CD4-positive, alpha-beta memory T cell (primary cell): ENCODE measurements at regions not wholly inside any gene's neighbourhood (a gene's known extent, or its start where the extent isn't known, plus 50 kb on each side); places are given as distances from the start of the nearest gene placed in this dataset.

Source experiments
- CTCF ChIA-PET: fragments of 350-600 bp; sonication (Branson Sonifier 250); formaldehyde crosslinking; loops from one replicate; lab custom pipeline; 2021; ENCODE audit warnings: inconsistent platforms; ENCODE audit not compliant: partially characterized antibody; lab: Charles Lee
- POLR2A ChIA-PET: fragments of 350-600 bp; sonication (Branson Sonifier 250); formaldehyde crosslinking; loops from one replicate; lab custom pipeline; 2021; ENCODE audit not compliant: partially characterized antibody; lab: Charles Lee
- DNase-seq, 5 donors: peaks; one replicate each; pipeline versions ENCODE4 v3.0.0 to v3.0.0-alpha.2; 2020 to 2022; ENCODE audit warnings: mixed read lengths in 1 of 5
- H3K27ac ChIP-seq: one replicate; pipeline ENCODE4 v1.7.0; 2013; ENCODE audit warnings: low read depth, low read length
- H3K27me3 ChIP-seq: 2 replicates; pipeline ENCODE4 v1.7.0; 2013; ENCODE audit warnings: mild to moderate bottlenecking, low read length, moderate library complexity; ENCODE audit not compliant: insufficient read depth
- H3K36me3 ChIP-seq: 2 replicates; pipeline ENCODE4 v1.7.0; 2013; ENCODE audit warnings: mild to moderate bottlenecking, low read length, moderate library complexity; ENCODE audit not compliant: insufficient read depth
- H3K4me1 ChIP-seq: 2 replicates; pipeline ENCODE4 v1.7.0; 2013; ENCODE audit warnings: mild to moderate bottlenecking, low read length, moderate library complexity; ENCODE audit not compliant: insufficient read depth
- H3K4me3 ChIP-seq, 2 donors: one replicate each; pipeline ENCODE4 v1.7.0; 2013; ENCODE audit warnings: low read length in 2 of 2, mild to moderate bottlenecking in 1 of 2
- H3K9me3 ChIP-seq, 2 donors: one replicate each; pipeline ENCODE4 v1.7.0; 2013; ENCODE audit warnings: low read length in 2 of 2, control low read depth in 1 of 2; ENCODE audit not compliant: control insufficient read depth in 1 of 2
- H3K27ac Mint-ChIP-seq, 7 donors: one replicate each; pipeline ENCODE4 v1.8.0; 2020 to 2021; ENCODE audit warnings: mixed read lengths in 7 of 7, mild to moderate bottlenecking in 6 of 7, inconsistent platforms in 3 of 7, moderate library complexity in 3 of 7
- H3K27me3 Mint-ChIP-seq, 2 donors: one replicate each; pipeline ENCODE4 v1.8.0; 2020 to 2021; ENCODE audit warnings: mixed read lengths in 2 of 2
- H3K36me3 Mint-ChIP-seq, 2 donors: one replicate each; pipeline ENCODE4 v1.8.0; 2020 to 2021; ENCODE audit warnings: mixed read lengths in 2 of 2, inconsistent platforms in 1 of 2, mild to moderate bottlenecking in 1 of 2
- H3K4me1 Mint-ChIP-seq, 4 donors: one replicate each; pipeline ENCODE4 v1.8.0; 2020 to 2021; ENCODE audit warnings: mixed read lengths in 4 of 4, mild to moderate bottlenecking in 1 of 4
- H3K4me3 Mint-ChIP-seq, 8 donors: one replicate each; pipeline ENCODE4 v1.8.0; 2020 to 2021; ENCODE audit warnings: mixed read lengths in 8 of 8, mild to moderate bottlenecking in 7 of 8, moderate library complexity in 6 of 8, inconsistent platforms in 3 of 8
- H3K9me3 Mint-ChIP-seq, 8 donors: one replicate each; pipeline ENCODE4 v1.8.0; 2020 to 2021; ENCODE audit warnings: mixed read lengths in 8 of 8, mild to moderate bottlenecking in 5 of 8, inconsistent platforms in 3 of 8, moderate library complexity in 1 of 8
- intact Hi-C: fragments of 100-400 bp; cut with micrococcal nuclease; formaldehyde crosslinking; loops from one replicate; pipeline ENCODE4 v1.15.1; 2023

- Histone ChIP-seq H3K4me3 (no peak overlapping the region), H3K27ac (no peak overlapping the region), H3K36me3 (no peaks in the 10 kb centered on the region), H3K27me3 (no peaks in the 10 kb centered on the region), H3K9me3 (no peaks in the 10 kb centered on the region), H3K4me1 (peaks cover 16% of the 10 kb centered on the region)
- Mint-ChIP-seq H3K36me3 (no peaks in the 10 kb centered on the region), H3K4me1 (peaks cover 14 to 18% (median 17%) of the 10 kb centered on the region in 4 donors), H3K4me3 (peak overlapping the region in 2 of 8 donors; percentile 11 to 40), H3K9me3 (no peaks in the 10 kb centered on the region), H3K27ac (no peak overlapping the region), H3K27me3 (peaks cover 7 to 14% of the 10 kb centered on the region in 2 donors)
- DNase-seq: no peak
- intact Hi-C loops: no loop called here
- ChIA-PET POLR2A (interaction anchor here (1.0 to 21.6 kb wide), 3 partner anchors 480 to 560 kb away, joined by 3 to 241 read pairs (median 3); partner anchors contain the start of gene SESN3), CTCF (interaction anchor here (0.9 to 11.3 kb wide), 3 partner anchors 12 to 557 kb away, joined by 3 to 446 read pairs (median 4); no protein-coding TSS in a partner anchor)
Measured at GRCh38 chr11:95711162-95711944, 78.2 kb downstream of the FAM76B start.

GRCh38 chr11:95708681-95709080 is 80.9 kb downstream of the FAM76B start:
- DNase-seq: no peak
- peaks cover 22% of the 10 kb centered on the region for H3K4me1 ChIP-seq
- no peak overlapping the region for H3K27ac ChIP-seq
- no peak overlapping the region for H3K4me3 ChIP-seq
- H3K27ac Mint-ChIP-seq: no peak overlapping the region
- no peaks in the 10 kb centered on the region for H3K27me3 ChIP-seq
- H3K9me3 Mint-ChIP-seq: no peaks in the 10 kb centered on the region
- H3K36me3 Mint-ChIP-seq: no peaks in the 10 kb centered on the region
- CTCF ChIA-PET: interaction anchor here (1.0 to 11.3 kb wide), 8 partner anchors 15 to 554 kb away, joined by 3 to 446 read pairs (median 4); partner anchors contain the start of gene SESN3
- no peaks in the 10 kb centered on the region for H3K36me3 ChIP-seq
- H3K4me3 Mint-ChIP-seq: peak overlapping the region in 1 of 8 donors; percentile 43
- intact Hi-C loops: loop anchor here (5.0 to 10.0 kb wide), 2 partner anchors 334 to 621 kb away; partner anchors contain the start of gene ENDOD1
- peaks cover 0 to 7% (median 3%) of the 10 kb centered on the region in 4 donors for H3K4me1 Mint-ChIP-seq
- peaks cover 7 to 14% of the 10 kb centered on the region in 2 donors for H3K27me3 Mint-ChIP-seq
- POLR2A ChIA-PET: interaction anchor here (1.6 to 21.6 kb wide), 3 partner anchors 9 to 555 kb away, joined by 3 to 241 read pairs (median 5); partner anchors contain the start of gene SESN3
- H3K9me3 ChIP-seq: no peaks in the 10 kb centered on the region

- no peak overlapping the region for H3K4me3 ChIP-seq
- ChIA-PET POLR2A (interaction anchor here (1.4 to 21.6 kb wide), 3 partner anchors 34 to 554 kb away, joined by 4 to 241 read pairs (median 49); partner anchors contain the start of gene SESN3), CTCF (interaction anchor here (0.8 to 11.3 kb wide), 14 partner anchors 9 to 552 kb away, joined by 3 to 446 read pairs (median 16); partner anchors contain the start of gene SESN3)
- no peak overlapping the region for H3K27ac ChIP-seq
- no peaks in the 10 kb centered on the region for H3K36me3 Mint-ChIP-seq
- H3K4me1 ChIP-seq: peaks cover 37% of the 10 kb centered on the region
- H3K4me1 Mint-ChIP-seq: peaks cover 0 to 5% (median 3%) of the 10 kb centered on the region in 4 donors
- H3K36me3 ChIP-seq: no peaks in the 10 kb centered on the region
- no peaks in the 10 kb centered on the region for H3K27me3 ChIP-seq
- H3K27me3 Mint-ChIP-seq: peaks cover 2 to 9% of the 10 kb centered on the region in 2 donors
- H3K9me3 Mint-ChIP-seq: no peaks in the 10 kb centered on the region
- DNase-seq: no peak
- intact Hi-C loops: loop anchor here (5.0 to 10.0 kb wide), 2 partner anchors 332 to 620 kb away; partner anchors contain the start of gene ENDOD1
- H3K4me3 Mint-ChIP-seq: no peak overlapping the region
- H3K27ac Mint-ChIP-seq: peak overlapping the region in 1 of 7 donors; percentile 15
- H3K9me3 ChIP-seq: no peaks in the 10 kb centered on the region
Measured at GRCh38 chr11:95706974-95707387, 82.6 kb downstream of the FAM76B start.

- ChIA-PET CTCF (interaction anchor here (0.6 to 11.3 kb wide), 100 partner anchors 10 to 737 kb away, joined by 3 to 446 read pairs (median 4); partner anchors contain the start of genes CCDC82, ENDOD1, JRKL and SESN3), POLR2A (interaction anchor here (0.7 to 21.6 kb wide), 27 partner anchors 10 to 638 kb away, joined by 3 to 241 read pairs (median 4); partner anchors contain the start of genes ENDOD1, FAM76B, SESN3 and SRSF8)
- Histone ChIP-seq H3K4me1 (peaks cover 48% of the 10 kb centered on the region), H3K27ac (no peak overlapping the region), H3K4me3 (no peak overlapping the region), H3K36me3 (no peaks in the 10 kb centered on the region), H3K9me3 (no peaks in the 10 kb centered on the region), H3K27me3 (no peaks in the 10 kb centered on the region)
- H3K27me3 Mint-ChIP-seq: peaks cover 0 to 3% of the 10 kb centered on the region in 2 donors
- no peak overlapping the region for H3K27ac Mint-ChIP-seq
- H3K4me3 Mint-ChIP-seq: no peak overlapping the region
- peak; percentile 84 to 87 (median 85) for DNase-seq
- H3K9me3 Mint-ChIP-seq: no peaks in the 10 kb centered on the region
- H3K4me1 Mint-ChIP-seq: peaks cover 6 to 10% (median 9%) of the 10 kb centered on the region in 4 donors
- H3K36me3 Mint-ChIP-seq: no peaks in the 10 kb centered on the region
- intact Hi-C loops: loop anchor here (1.0 to 10.0 kb wide), 8 partner anchors 17 to 618 kb away; partner anchors contain the start of genes ENDOD1 and SESN3
Measured at GRCh38 chr11:95705485-95706124, 84.0 kb downstream of the FAM76B start.

- Histone ChIP-seq H3K4me1 (peaks cover 56% of the 10 kb centered on the region), H3K9me3 (no peaks in the 10 kb centered on the region), H3K36me3 (no peaks in the 10 kb centered on the region), H3K4me3 (no peak overlapping the region), H3K27me3 (no peaks in the 10 kb centered on the region), H3K27ac (no peak overlapping the region)
- no peak for DNase-seq
- Mint-ChIP-seq H3K4me3 (no peak overlapping the region), H3K27me3 (no peaks in the 10 kb centered on the region), H3K36me3 (no peaks in the 10 kb centered on the region), H3K9me3 (no peaks in the 10 kb centered on the region), H3K27ac (no peak overlapping the region), H3K4me1 (peaks cover 14 to 17% (median 17%) of the 10 kb centered on the region in 4 donors)
- POLR2A ChIA-PET: interaction anchor here (0.7 to 21.6 kb wide), 27 partner anchors 9 to 638 kb away, joined by 3 to 241 read pairs (median 4); partner anchors contain the start of genes ENDOD1, FAM76B, SESN3 and SRSF8
- CTCF ChIA-PET: interaction anchor here (0.6 to 11.3 kb wide), 99 partner anchors 11 to 736 kb away, joined by 3 to 446 read pairs (median 4); partner anchors contain the start of genes CCDC82, ENDOD1, JRKL and SESN3
- intact Hi-C loops: loop anchor here (1.0 to 10.0 kb wide), 9 partner anchors 16 to 638 kb away; partner anchors contain the start of genes ENDOD1, SESN3 and SRSF8
Measured at GRCh38 chr11:95704865-95705264, 84.7 kb downstream of the FAM76B start.

- Mint-ChIP-seq H3K27ac (peak overlapping the region in 2 of 7 donors; percentile 75 to 78), H3K27me3 (no peaks in the 10 kb centered on the region), H3K36me3 (no peaks in the 10 kb centered on the region), H3K4me1 (peaks cover 30 to 35% (median 33%) of the 10 kb centered on the region in 4 donors), H3K4me3 (peak overlapping the region in 3 of 8 donors; percentile 7 to 38 (median 25)), H3K9me3 (peaks cover 0 to 4% (median 0%) of the 10 kb centered on the region in 8 donors)
- no peaks in the 10 kb centered on the region for H3K27me3 ChIP-seq
- peak overlapping the region; percentile 20 for H3K27ac ChIP-seq
- intact Hi-C loops: loop anchor here (5.0 to 10.0 kb wide), 2 partner anchors 328 to 636 kb away; partner anchors contain the start of gene SRSF8
- CTCF ChIA-PET: interaction anchor here (0.6 to 11.3 kb wide), 8 partner anchors 10 to 548 kb away, joined by 3 to 446 read pairs (median 4); partner anchors contain the start of gene SESN3
- H3K36me3 ChIP-seq: no peaks in the 10 kb centered on the region
- POLR2A ChIA-PET: interaction anchor here (1.5 to 21.6 kb wide), 5 partner anchors 14 to 550 kb away, joined by 4 to 241 read pairs (median 17); partner anchors contain the start of gene SESN3
- no peaks in the 10 kb centered on the region for H3K9me3 ChIP-seq
- DNase-seq: no peak
- no peak overlapping the region for H3K4me3 ChIP-seq
- H3K4me1 ChIP-seq: peaks cover 74% of the 10 kb centered on the region
Measured at GRCh38 chr11:95703049-95703448, 86.5 kb downstream of the FAM76B start.
